HEK293 (cell line): ENCODE measurements at regions not wholly inside any gene's neighbourhood (a gene's known extent, or its start where the extent isn't known, plus 50 kb on each side); places are given as distances from the start of the nearest gene placed in this dataset.

ENCODE experiments used
- CTCF ChIA-PET: fragments of 350-600 bp; formaldehyde crosslinking; extraction: SDS; loops from one replicate; lab custom pipeline; 2021; ENCODE audit warnings: antibody characterized with exemption; lab: Yijun Ruan, JAX
- POLR2A ChIA-PET: fragments of 300-600 bp; formaldehyde crosslinking; extraction: SDS; loops from one replicate; lab custom pipeline; 2020; ENCODE audit warnings: antibody characterized with exemption, inconsistent platforms; lab: Yijun Ruan, JAX
- H3K27ac ChIP-seq: fragments of 200-500 bp; sonication (Bioruptor generic); 2 replicates; pipeline ENCODE4 v1.5.1; 2014; ENCODE audit warnings: low read depth, low read length, control low read depth, inconsistent platforms; ENCODE audit errors: extremely low read depth
- H3K36me3 ChIP-seq, 2 experiments: fragments of 200-500 bp in 1 of 2; sonication (Bioruptor generic) in 1 of 2; 1 replicate in 1 of 2; 2 replicates in 1 of 2; pipeline ENCODE4 v1.5.1; 2014 to 2017; ENCODE audit warnings: inconsistent platforms in 2 of 2, low read length in 2 of 2; ENCODE audit not compliant: control insufficient read depth in 2 of 2, insufficient read depth in 1 of 2
- H3K4me1 ChIP-seq: fragments of 200-500 bp; sonication (Bioruptor generic); 2 replicates; pipeline ENCODE4 v1.5.1; 2014; ENCODE audit warnings: mild to moderate bottlenecking, low read length, inconsistent platforms; ENCODE audit not compliant: control insufficient read depth, insufficient read depth
- H3K4me3 ChIP-seq: 2 replicates; pipeline ENCODE4 v1.5.1; 2011; ENCODE audit warnings: low read depth, mild to moderate bottlenecking, control low read depth, low read length, moderate library complexity
- H3K9me3 ChIP-seq: fragments of 200-500 bp; sonication (Bioruptor generic); 2 replicates; pipeline ENCODE4 v1.5.1; 2014; ENCODE audit warnings: low read depth, low read length, inconsistent platforms; ENCODE audit not compliant: control insufficient read depth, insufficient read depth
- BCL11A ChIP-seq: fragments of 450-650 bp; formaldehyde crosslinking; IDR thresholded peaks from 2 replicates; pipeline ENCODE4 v1.5.1; 2016; ENCODE audit warnings: low read depth, missing biosample characterization, missing genetic modification characterization
- GLI4 ChIP-seq: fragments of 450-650 bp; formaldehyde crosslinking; IDR thresholded peaks from 2 replicates; pipeline ENCODE4 v1.5.1; 2016; ENCODE audit warnings: missing biosample characterization, missing genetic modification characterization
- GLIS1 ChIP-seq: fragments of 450-650 bp; formaldehyde crosslinking; IDR thresholded peaks from 2 replicates; pipeline ENCODE4 v1.5.1; 2016; ENCODE audit warnings: missing biosample characterization, missing genetic modification characterization
- KLF16 ChIP-seq: fragments of 450-650 bp; formaldehyde crosslinking; IDR thresholded peaks from 2 replicates; pipeline ENCODE4 v1.5.1; 2017; ENCODE audit warnings: missing biosample characterization, missing genetic modification characterization
- MZF1 ChIP-seq: fragments of 450-650 bp; formaldehyde crosslinking; IDR thresholded peaks from 2 replicates; pipeline ENCODE4 v1.5.1; 2017; ENCODE audit warnings: missing biosample characterization, missing genetic modification characterization, borderline replicate concordance
- ZBTB44 ChIP-seq: fragments of 450-650 bp; IDR thresholded peaks from 2 replicates; pipeline ENCODE4 v1.5.1; 2018; ENCODE audit warnings: missing biosample characterization, mild to moderate bottlenecking, missing genetic modification characterization
- ZBTB8A ChIP-seq: fragments of 450-650 bp; formaldehyde crosslinking; IDR thresholded peaks from 2 replicates; pipeline ENCODE4 v1.5.1; 2016; ENCODE audit warnings: missing biosample characterization, missing genetic modification characterization
- ZNF138 ChIP-seq: fragments of 450-650 bp; formaldehyde crosslinking; IDR thresholded peaks from 2 replicates; pipeline ENCODE4 v1.5.1; 2016; ENCODE audit warnings: missing biosample characterization, missing genetic modification characterization, borderline replicate concordance
- ZNF157 ChIP-seq: fragments of 450-650 bp; formaldehyde crosslinking; IDR thresholded peaks from 2 replicates; pipeline ENCODE4 v1.5.1; 2016; ENCODE audit warnings: missing biosample characterization, missing genetic modification characterization
- ZNF174 ChIP-seq: fragments of 450-650 bp; formaldehyde crosslinking; IDR thresholded peaks from 2 replicates; pipeline ENCODE4 v1.5.0; 2017; ENCODE audit warnings: missing biosample characterization, mild to moderate bottlenecking, missing genetic modification characterization
- ZNF223 ChIP-seq: fragments of 450-650 bp; formaldehyde crosslinking; IDR thresholded peaks from 2 replicates; pipeline ENCODE4 v1.5.1; 2016; ENCODE audit warnings: missing biosample characterization, missing genetic modification characterization
- ZNF513 ChIP-seq: fragments of 450-650 bp; IDR thresholded peaks from 2 replicates; pipeline ENCODE4 v1.5.1; 2018; ENCODE audit warnings: missing biosample characterization, missing genetic modification characterization
- ZNF530 ChIP-seq: fragments of 450-650 bp; formaldehyde crosslinking; IDR thresholded peaks from 2 replicates; pipeline ENCODE4 v1.5.1; 2016; ENCODE audit warnings: low read depth, missing biosample characterization, missing genetic modification characterization
- ZNF548 ChIP-seq: fragments of 450-650 bp; formaldehyde crosslinking; IDR thresholded peaks from 2 replicates; pipeline ENCODE4 v1.5.1; 2016; ENCODE audit warnings: missing biosample characterization, missing genetic modification characterization
- ZNF549 ChIP-seq: fragments of 450-650 bp; IDR thresholded peaks from 2 replicates; pipeline ENCODE4 v1.5.1; 2018; ENCODE audit warnings: missing biosample characterization, missing genetic modification characterization, mild to moderate bottlenecking, inconsistent platforms, moderate library complexity
- ZNF600 ChIP-seq: fragments of 450-650 bp; formaldehyde crosslinking; IDR thresholded peaks from 2 replicates; pipeline ENCODE4 v1.5.1; 2016; ENCODE audit warnings: missing biosample characterization, missing genetic modification characterization
- ZNF791 ChIP-seq: fragments of 450-650 bp; formaldehyde crosslinking; IDR thresholded peaks from 2 replicates; pipeline ENCODE4 v1.5.1; 2016; ENCODE audit warnings: missing biosample characterization, missing genetic modification characterization
- ZNF792 ChIP-seq: fragments of 450-650 bp; formaldehyde crosslinking; IDR thresholded peaks from 2 replicates; pipeline ENCODE4 v1.5.1; 2016; ENCODE audit warnings: missing biosample characterization, missing genetic modification characterization
- TF ChIP-seq, protein P1 (sequence below): fragments of 450-650 bp; formaldehyde crosslinking; IDR thresholded peaks from 2 replicates; pipeline ENCODE4; 2016; ENCODE audit warnings: missing biosample characterization, missing genetic modification characterization
- TF ChIP-seq, protein P2 (sequence below): fragments of 450-650 bp; formaldehyde crosslinking; IDR thresholded peaks from 2 replicates; pipeline ENCODE4 v1.5.1; 2016; ENCODE audit warnings: missing biosample characterization, missing genetic modification characterization
- TF ChIP-seq, protein P3 (sequence below): fragments of 450-650 bp; formaldehyde crosslinking; IDR thresholded peaks from 2 replicates; pipeline ENCODE4 v1.5.1; 2017; ENCODE audit warnings: missing biosample characterization, missing genetic modification characterization

DNA sequence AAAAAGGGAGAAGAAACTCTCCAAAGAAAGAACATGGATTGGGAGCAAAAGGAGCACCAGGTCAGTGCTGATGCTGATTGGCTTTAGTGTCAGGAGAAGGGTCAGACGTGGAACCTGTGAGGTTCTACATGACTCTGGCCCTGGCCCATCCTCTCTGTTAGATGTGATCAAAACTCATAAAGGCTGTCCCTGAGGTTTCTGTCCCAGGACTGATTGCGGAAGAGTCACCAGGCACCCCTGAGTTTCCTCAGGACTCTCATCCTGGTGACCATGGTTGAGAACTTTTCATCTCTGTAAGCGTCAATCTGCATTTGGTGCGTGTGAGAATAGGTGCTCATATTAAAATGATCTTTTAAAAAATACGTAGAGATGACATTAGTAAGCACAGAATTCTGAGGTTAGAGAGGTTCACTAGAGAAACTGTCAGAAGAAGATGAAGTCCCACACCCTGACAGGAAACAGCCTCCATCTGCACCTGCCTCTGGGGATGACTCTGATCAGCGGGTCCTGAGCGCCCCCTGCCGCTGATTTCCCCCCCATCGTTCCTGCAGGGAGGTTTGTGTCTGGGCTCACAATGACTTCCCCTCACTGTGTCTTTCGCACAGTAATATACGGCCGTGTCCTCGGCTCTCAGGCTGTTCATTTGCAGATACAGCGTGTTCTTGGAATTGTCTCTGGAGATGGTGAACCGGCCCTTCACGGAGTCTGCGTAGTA is 741.8 kb downstream of the TMEM121 start:
- H3K9me3 ChIP-seq, result no peaks in the 10 kb centered on the region; the same call in none of the 2 replicates
- ChIA-PET POLR2A (no interaction called here), CTCF (interaction anchor here (1.0 to 1.5 kb wide), 2 partner anchors 10 to 78 kb away, joined by 3 to 9 read pairs; no protein-coding TSS in a partner anchor)
- no peaks in the 10 kb centered on the region for H3K36me3 ChIP-seq
- no peaks in the 10 kb centered on the region for H3K4me1 ChIP-seq
- H3K4me3 ChIP-seq, result no peak overlapping the region
- TF ChIP-seq ZNF792 (no peak), BCL11A (tag by site-specific recombination) (no peak)
- TF ChIP-seq, protein P1, sequence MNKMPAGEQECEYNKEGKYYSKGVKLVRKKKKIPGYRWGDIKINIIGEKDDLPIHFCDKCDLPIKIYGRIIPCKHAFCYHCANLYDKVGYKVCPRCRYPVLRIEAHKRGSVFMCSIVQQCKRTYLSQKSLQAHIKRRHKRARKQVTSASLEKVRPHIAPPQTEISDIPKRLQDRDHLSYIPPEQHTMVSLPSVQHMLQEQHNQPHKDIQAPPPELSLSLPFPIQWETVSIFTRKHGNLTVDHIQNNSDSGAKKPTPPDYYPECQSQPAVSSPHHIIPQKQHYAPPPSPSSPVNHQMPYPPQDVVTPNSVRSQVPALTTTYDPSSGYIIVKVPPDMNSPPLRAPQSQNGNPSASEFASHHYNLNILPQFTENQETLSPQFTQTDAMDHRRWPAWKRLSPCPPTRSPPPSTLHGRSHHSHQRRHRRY (tag by site-specific recombination), result no peak
- TF ChIP-seq, protein P2, sequence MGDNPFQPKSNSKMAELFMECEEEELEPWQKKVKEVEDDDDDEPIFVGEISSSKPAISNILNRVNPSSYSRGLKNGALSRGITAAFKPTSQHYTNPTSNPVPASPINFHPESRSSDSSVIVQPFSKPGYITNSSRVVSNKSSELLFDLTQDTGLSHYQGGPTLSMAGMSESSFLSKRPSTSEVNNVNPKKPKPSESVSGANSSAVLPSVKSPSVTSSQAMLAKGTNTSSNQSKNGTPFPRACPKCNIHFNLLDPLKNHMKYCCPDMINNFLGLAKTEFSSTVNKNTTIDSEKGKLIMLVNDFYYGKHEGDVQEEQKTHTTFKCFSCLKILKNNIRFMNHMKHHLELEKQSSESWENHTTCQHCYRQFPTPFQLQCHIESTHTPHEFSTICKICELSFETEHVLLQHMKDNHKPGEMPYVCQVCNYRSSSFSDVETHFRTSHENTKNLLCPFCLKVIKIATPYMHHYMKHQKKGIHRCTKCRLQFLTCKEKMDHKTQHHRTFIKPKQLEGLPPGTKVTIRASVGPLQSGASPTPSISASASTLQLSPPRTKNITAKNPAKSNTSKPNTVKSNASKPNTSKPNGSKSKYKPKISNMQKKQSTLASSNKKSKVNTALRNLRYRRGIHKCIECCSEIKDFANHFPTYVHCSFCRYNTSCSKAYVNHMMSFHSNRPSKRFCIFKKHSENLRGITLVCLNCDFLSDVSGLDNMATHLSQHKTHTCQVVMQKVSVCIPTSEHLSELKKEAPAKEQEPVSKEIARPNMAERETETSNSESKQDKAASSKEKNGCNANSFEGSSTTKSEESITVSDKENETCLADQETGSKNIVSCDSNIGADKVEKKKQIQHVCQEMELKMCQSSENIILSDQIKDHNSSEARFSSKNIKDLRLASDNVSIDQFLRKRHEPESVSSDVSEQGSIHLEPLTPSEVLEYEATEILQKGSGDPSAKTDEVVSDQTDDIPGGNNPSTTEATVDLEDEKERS, result no peak
- no peak overlapping the region for H3K27ac ChIP-seq

- ChIA-PET POLR2A (no interaction called here), CTCF (interaction anchor here (1.0 kb wide), 1 partner anchor 78 kb away, joined by 3 read pairs; no protein-coding TSS in a partner anchor)
- no peak overlapping the region for H3K4me3 ChIP-seq
- no peak for TF ChIP-seq ZNF513 (tag by site-specific recombination)
- TF ChIP-seq ZNF223, result no peak
- TF ChIP-seq ZNF791 (tag by site-specific recombination), result no peak
- TF ChIP-seq ZNF548 (tag by site-specific recombination), result no peak
- no peak for TF ChIP-seq ZNF549
- TF ChIP-seq ZNF600 (tag by site-specific recombination), result no peak
- TF ChIP-seq ZBTB44 (tag by site-specific recombination), result no peak
- no peaks in the 10 kb centered on the region for H3K36me3 ChIP-seq
- no peaks in the 10 kb centered on the region; the same call in 1 of the 2 replicates for H3K9me3 ChIP-seq
- H3K4me1 ChIP-seq, result no peaks in the 10 kb centered on the region
- H3K27ac ChIP-seq, result no peak overlapping the region
Observed at GRCh38 chr14:106269029-106269428, 742.6 kb downstream of the TMEM121 start.

DNA sequence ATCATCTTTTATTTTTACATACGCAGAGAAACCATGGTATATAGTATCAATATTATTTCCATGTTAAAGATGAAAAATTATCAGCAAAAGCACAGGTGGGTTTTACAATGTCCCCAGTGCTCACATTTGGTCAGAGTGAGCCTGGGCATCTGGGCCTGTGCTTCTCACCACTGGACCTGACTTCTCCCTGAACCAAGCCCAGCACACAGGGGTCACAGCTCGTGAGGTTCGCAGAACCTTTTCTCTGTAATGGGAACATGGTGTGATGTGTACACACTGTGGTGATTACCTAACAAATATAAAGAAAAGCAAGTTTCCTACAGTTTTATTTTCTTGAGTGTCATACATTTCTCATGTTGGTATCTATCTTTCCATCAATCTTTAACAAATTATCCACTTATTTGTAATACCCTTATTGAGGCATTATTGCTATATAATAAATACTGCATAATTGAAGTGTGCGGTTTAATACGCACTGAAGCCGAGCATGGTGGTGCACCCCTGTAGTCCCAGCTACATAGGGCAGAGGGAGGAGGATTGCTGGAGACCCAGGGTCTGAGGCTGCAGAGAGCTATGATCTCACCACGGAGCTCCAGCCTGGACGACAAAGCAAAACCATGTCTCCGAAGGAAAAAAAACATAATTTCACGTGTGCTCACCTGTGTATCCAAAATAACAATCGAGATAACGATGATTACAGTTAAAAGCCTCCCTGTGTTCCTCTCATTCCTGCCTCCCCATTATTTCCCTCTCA is 743.2 kb downstream of the TMEM121 start:
- ChIA-PET CTCF (interaction anchor here (0.7 to 0.8 kb wide), 2 partner anchors 27 to 31 kb away, joined by 4 to 5 read pairs; no protein-coding TSS in a partner anchor), POLR2A (no interaction called here)
- H3K4me1 ChIP-seq, result no peaks in the 10 kb centered on the region
- H3K4me3 ChIP-seq, result no peak overlapping the region
- no peaks in the 10 kb centered on the region for H3K36me3 ChIP-seq
- no peak overlapping the region for H3K27ac ChIP-seq
- no peaks in the 10 kb centered on the region; the same call in 1 of the 2 replicates for H3K9me3 ChIP-seq
- TF ChIP-seq ZNF138 (tag by site-specific recombination), result no peak
- no peak for TF ChIP-seq ZNF792
- TF ChIP-seq ZNF157 (tag by site-specific recombination), result no peak
- TF ChIP-seq GLIS1 (tag by site-specific recombination), result no peak
- TF ChIP-seq ZNF174 (tag by site-specific recombination), result no peak
- TF ChIP-seq ZNF530, result no peak
- no peak for TF ChIP-seq MZF1 (tag by site-specific recombination)
- TF ChIP-seq ZBTB8A, result no peak
- no peak for TF ChIP-seq KLF16 (tag by site-specific recombination)
- TF ChIP-seq, protein P3, sequence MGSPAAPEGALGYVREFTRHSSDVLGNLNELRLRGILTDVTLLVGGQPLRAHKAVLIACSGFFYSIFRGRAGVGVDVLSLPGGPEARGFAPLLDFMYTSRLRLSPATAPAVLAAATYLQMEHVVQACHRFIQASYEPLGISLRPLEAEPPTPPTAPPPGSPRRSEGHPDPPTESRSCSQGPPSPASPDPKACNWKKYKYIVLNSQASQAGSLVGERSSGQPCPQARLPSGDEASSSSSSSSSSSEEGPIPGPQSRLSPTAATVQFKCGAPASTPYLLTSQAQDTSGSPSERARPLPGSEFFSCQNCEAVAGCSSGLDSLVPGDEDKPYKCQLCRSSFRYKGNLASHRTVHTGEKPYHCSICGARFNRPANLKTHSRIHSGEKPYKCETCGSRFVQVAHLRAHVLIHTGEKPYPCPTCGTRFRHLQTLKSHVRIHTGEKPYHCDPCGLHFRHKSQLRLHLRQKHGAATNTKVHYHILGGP (tag by site-specific recombination), result no peak
- TF ChIP-seq ZNF791 (tag by site-specific recombination), result no peak
- no peak for TF ChIP-seq GLI4 (tag by site-specific recombination)
